NOMO-1 (cell line): ENCODE measurements at regions not wholly inside any gene's neighbourhood (a gene's known extent, or its start where the extent isn't known, plus 50 kb on each side); places are given as distances from the start of the nearest gene placed in this dataset.

Source experiments
- DNase-seq, 2 experiments: peaks; one replicate each; lab custom pipeline; 2025; ENCODE audit not compliant: unreplicated experiment in 2 of 2; lab: John Stamatoyannopoulos, UW

DNA sequence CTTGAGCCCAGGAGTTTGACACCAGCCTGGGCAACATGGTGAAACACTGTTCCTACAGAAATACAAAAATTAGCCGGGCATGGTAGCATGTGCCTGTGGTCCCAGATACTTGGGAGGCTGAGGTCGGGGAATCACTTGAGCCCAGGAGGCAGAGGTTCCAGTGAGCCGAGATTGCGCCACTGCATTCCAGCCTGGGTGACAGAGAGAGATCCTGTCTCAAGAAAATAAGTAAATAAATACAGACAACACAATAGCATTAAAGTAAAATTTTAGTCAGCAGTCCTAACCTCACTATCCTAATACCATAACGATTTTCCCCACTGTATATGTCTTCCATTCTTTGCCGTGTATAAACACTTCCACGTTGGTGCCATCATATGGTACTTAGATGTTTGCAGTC is 83.0 kb upstream of the MBOAT2 start:
- DNase-seq = no peak

DNA sequence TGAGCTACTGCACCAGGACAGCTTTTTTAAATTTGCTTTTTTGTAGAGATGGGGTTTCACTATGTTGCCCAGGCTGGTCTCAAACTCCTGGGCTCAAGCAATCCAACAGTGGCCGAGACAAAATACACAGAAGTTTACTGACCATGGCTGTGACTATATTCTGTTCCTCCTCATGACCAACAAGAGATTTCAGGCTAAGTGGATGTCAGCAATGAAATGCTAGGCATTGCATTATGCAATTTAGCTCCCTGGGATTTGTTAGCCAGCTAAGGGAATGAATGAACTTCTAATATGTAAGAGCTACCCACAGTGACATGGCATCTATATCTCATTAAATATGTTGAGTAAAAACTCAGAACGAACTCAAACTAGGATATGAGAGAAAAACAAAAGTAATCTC is 81.9 kb upstream of the MBOAT2 start:
- DNase-seq = no peak

DNA sequence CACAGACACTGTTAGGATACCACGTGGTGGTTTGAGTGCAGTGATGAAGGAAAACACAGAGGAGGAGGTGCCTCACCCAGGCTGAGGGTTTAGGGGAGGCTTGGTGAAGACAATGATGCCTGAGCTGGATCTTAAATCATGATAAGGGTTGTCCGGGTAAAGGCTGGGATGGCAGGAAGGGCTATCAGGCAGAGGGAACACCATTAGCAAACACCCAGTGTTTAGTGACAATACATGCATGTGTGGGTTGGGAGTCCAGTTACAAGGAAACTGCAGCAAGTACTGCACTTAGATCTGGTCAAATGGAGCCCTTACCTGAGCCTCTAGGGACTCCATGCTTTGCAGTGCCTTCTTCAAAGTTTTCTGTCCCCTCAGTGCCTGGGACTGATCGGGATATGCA is 79.8 kb upstream of the MBOAT2 start:
- no peak for DNase-seq

DNA sequence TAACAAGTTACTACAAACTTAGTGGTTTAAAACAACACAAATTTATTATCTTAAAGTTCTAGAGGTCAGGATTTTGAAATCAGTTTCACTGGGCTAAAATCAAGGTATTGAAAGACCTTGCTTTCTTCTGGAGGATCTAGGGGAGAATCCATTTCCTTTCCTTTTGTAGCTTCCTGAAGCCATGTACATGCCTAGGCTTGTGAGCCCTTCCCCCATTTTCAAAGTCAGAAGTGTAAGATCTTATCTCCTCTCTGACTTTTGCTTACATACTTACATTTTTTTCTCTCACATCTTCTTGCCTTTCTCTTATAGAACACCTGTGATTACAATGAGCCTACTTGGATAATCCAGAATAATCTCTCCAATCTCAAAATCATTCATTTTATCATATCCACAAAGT is 78.7 kb upstream of the MBOAT2 start:
- no peak for DNase-seq

DNA sequence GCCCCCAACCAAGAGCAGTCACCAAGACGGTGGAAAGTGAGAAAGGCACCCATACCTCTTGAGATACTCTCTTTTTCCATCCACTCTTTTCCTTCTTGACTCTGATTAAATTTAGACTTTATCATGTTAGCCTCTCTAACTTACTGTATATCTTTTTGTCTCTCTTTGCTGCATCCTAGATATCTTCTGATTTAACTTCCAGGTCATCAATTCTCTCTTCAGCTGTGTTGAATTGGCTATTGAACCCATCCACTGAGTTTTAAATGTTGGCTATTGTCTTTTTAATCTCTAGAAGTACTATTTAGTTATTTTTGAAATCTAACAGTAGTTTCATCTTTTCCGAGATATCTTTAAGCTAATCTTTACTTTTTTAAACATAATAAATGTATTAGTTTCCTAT is 78.3 kb upstream of the MBOAT2 start:
- DNase-seq = no peak

DNA sequence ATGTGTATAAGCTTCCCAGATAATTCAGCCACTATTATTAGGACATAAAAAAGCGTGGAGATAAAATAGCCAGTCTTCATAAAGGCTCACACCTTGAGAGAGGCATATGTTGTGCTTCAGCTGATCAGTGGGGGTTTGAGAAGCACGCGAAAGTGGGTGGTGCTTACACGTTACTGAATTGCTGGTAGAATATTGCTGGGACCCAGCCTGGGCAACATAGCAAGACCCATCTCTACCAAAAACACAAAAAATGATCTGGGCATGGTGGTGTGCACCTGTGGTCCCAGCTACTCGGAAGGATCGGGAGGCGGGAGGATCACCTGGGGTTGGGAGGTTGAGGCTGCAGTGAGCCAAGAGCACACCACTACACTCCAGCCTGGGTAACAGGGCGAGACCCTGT is 74.9 kb upstream of the MBOAT2 start:
- no peak for DNase-seq

DNA sequence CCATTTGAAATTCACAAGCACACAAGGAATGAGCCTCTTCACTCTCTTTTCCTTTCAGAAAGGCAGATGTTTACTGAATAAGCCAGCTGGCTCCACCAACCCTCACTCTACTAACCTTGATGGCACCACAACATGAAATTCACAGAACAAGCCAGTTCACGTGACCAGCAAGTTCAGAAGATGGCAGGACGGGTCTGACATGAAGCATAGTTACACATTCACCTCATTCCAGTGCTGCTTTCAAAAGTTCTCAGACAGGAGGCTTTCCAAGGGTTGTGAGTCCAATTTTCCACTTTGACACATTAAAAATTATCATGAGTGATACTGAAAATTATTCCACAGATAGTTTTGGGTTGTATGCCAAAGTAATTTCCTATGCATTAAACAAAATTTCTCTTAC is 74.2 kb upstream of the MBOAT2 start:
- no peak for DNase-seq

DNA sequence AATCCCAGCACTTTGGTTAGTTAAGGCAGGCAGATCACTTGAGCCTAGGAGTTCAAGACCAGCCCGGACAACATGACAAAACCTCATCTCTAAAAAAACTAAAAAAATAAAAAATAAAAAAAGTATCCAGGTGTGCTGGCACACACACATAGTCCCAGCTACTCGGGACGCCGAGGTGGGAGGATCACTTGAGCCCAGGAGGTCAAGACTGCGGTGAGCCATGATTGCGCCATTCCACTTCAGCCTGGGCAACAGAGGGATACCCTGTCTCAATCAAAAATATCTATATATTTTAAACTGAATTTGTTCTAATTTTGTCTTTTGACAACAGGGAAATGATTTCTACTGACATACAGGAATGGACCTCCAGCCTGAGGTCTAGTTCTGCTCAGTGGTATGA is 73.3 kb upstream of the MBOAT2 start:
- DNase-seq = no peak

DNA sequence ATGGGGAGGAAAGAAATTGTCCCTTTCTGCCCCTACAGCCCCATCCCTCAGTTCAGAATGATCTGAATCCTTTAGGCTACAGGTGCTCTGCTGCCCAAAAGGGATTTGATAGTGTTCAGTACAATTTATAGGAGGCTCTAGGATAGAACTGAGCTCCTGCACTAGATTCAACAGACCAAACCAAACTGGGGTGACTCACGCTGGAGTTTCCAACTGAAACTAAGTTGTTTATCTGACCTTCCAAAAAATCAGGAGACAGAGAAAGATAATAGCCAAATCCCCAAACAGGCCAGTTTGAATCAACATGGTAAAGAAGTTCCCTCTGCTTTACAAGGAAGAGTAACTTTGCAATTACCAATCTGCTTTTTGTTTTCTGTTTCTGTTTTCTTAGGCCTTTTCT is 72.7 kb upstream of the MBOAT2 start:
- no peak for DNase-seq

DNA sequence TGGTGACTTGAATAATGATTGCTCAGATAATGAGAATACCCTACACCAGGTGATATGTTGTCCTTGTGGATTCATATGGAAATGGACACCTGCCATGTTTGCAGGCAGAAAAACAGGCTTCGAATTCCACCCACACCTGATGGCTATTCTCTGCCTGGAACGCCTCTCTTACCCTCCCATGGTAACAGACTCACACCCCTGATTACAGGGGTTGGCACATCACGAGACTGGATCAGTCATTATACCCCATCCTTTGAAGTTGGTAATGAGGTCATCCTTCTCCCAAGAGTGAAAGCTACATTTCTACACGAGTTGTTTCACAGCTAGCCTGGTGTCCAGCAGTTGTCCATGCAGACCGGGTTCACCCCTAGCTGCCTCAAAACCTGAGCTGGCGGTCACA is 71.4 kb upstream of the MBOAT2 start:
- DNase-seq = no peak

DNA sequence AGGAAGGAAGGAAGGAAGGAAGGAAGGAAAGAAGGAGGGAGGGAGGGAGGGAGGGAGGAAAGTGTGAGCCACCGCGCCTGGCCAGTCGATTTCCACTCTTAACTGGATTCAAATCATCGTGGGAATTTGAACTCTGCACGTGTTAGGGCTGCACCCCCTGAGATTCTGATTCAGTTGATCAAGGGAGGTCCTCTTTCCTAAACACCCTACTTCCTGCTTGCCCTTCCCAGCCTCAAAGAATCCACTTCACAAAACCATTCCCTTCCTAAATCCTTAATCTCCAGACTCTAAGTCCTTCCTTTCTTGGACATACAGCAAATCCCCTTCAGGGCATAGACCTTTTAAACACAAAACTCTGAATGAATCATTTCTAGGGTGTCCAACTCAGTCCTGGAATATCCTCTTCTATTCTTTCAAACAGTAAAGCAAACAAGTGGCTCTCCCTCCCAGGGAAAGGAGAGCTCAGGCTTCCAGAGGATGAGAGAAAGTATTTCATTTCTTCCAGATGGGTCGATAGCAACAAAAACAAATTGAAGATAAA is 68.2 kb upstream of the MBOAT2 start:
- DNase-seq = no peak

DNA sequence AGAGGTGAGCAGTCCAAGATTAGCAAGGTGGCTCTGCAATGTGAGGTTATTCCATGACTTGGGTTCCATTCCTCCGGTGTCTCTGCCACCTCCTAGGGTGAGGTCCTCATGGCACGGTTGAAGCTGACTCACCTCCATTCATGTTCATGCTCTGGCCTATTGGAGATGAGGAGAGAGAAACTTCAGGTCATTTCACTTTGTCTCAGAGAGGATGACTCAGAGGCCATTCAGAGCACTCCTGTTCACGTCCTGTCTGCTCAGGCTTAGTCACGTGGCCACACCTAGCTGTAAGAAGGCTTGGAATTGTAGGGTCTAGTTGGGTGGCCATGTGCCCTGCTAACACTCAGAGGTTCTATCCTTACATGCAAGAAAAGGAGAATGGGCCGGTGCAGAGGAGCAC is 67.5 kb upstream of the MBOAT2 start:
- no peak for DNase-seq

DNA sequence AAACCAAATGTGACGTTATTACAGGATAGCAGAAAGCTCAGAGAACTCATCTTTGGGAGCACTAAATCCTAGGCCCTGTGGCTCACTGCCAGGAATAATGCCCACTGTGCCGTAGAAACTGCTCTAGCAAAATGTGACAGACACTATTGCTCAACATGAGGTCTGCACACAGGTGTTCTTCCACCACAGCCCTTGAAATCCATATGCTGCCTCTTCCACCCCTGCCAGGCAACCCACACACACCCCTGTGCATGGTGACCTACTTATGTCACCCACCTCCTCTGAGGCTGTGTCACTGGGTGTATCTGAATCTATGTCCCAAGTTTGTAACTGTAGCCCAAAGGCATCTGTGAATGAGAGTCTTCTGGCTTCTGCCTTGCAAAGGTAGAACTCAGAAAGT is 66.1 kb upstream of the MBOAT2 start:
- DNase-seq = no peak

DNA sequence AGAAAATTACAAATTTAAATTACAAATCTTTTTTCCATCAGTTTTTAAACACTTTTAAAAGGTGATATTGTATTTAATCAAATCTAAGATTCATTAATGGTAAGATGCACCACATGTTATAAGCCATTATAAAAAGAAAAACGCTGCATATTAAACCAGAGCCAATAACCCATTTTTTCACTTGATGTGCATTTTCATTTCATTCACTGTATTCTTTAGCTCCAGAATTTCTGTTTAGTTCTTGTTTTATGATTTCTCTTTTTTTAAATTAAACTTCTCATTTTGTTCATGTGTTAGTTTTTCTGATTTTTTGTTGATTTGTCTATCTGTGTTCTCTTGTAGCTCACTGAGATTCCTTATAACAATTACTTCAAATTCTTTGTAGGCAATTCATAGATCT is 62.4 kb upstream of the MBOAT2 start:
- no peak for DNase-seq

DNA sequence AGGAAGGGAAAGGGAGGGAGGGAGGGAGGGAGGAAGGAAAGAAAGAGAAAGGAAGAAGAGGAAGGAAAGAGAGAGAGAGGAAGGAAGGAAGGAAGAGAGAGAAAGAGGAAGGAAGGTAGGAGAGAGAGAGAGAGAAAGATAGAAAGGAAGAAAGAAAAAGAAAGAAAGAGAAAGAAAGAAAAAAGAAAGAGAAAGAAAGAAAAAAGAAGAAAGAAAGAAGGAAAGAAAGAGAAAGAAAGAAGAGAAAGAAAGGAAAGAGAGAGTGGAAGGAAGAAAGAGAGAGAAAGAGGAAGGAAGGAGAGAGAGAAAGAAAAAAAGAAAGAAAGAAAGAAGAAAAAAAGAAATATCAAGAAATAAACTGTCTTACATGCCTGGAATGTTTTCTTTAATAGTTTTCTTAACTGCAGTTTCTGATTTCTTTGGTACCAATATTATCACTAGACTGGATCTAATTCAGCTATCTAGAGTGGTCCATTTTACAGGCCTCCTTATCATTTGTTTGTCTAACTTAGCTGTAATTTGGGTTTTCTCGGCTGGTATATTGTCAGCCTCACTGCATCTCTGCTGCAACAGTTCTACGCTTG is 59.6 kb upstream of the MBOAT2 start:
- no peak for DNase-seq

DNA sequence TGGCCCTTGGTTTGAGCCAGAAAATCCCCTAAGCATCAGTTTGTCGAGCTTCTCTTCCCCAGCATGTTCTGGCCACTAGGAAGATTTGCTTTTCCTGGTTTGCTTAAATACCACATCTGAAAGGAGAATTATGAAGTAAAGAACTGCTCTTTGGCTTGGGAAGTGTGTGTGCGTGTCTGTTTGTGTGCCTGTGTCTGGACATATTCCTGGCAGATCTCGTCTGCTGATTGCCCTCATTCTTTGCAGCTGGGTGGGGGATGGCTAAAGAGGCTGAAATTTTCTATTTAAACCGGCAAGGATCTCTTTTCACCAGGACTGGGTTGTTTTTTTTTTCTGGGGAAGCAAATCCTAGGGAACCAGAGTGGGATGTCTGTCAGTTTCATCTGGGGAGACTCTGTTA is 57.3 kb upstream of the MBOAT2 start:
- no peak for DNase-seq

DNA sequence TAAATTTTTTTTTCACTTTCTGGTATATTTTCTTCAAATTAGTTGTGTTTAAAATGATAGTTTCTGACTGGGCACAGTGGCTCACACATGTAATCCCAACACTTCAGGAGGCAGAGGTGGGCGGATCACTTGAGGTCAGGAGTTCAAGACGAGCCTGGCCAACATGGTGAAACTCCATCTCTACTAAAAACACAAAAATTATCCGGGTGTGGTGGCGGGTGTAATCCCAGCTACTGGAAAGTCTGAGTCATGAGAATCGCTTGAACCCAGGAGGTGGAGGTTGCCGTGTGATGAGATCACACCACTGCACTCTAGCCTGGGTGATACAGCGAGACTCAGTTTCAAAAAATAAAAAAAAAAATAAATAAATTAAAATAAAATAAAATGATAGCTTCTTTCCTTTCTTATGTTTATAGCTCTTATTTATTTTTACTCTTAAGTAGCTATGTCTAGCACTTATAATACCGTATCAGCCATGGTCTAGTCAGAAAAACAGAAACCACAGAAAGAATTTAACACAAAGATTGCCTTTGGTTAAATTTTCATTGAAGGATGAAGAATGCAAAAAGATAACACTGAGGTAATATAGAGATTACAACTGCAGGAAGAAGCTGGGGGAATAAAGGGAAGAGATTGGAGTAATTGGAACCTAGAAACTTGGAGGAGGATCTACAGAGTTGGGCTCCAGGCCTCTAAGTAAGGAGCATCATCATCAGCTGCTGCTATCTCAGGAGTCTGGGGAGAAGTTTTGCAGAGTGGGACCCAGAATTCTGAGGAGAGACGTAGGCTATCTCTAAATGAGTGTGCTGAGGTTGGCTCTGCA is 54.7 kb upstream of the MBOAT2 start:
- DNase-seq = no peak

DNA sequence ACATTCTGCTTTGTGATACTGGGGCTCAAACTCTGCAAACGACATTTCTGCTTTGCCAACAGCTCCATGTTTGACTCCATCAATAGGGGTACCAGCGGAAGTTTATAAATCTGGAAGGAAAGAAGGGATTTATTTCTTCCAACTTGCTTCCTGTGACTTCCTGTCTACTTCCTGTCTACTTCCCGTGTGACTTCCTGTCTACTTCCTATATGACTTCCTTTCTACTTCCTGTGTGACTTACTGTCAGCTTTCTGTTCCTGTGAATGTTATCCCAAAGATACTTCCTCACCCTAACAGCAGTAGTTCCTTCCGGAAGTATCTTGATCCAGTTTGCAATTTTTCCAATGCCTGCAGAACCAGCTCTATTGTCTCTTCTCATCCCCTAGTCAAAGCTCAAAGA is 52.0 kb upstream of the MBOAT2 start:
- no peak for DNase-seq

DNA sequence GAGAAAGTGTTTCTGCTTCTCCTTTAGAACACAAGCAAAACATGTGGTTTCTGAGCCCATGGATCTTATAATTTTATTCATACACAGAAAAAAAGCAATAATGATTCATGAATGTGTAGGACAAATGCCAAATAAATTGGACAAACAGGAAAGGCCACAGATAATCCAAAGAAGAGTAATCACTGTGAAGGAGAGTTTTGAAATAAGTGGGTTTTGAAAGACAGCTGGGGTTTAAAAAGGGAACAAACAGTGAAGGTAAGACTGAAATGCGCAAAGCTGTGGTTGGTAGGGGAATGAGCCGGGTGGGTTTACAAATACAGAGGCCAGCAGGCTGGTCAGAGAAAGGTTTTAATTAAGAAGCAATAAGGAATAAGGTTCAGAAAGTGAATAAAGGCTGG is 50.0 kb upstream of the MBOAT2 start:
- DNase-seq = peak; percentile 7 to 33
